ENCODE measurements at regions not wholly inside any gene's neighbourhood (a gene's known extent, or its start where the extent isn't known, plus 50 kb on each side); places are given as distances from the start of the nearest gene placed in this dataset.

GRCh38 chr13:89755729-89756492 lies 1591.6 kb upstream of the MIR17HG start:
- no peak for DNase-seq

DNA sequence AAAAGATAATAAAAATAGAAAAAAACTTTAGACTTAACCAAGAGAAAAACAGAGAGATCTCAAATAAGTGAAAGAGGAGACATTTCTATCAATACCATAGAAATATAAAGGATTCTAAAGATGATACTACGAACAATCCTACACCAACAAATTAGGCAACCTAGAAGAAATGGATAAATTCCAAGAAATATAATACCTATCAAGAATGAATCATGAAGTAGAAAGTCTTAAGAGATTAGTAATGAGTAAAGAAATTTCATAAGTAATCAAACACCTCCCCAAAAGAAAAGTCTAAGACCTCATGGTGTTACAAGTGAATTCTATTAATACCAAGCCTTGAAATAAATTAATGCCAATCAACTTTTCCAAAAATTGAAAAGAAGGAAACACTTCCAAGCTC lies 1584.5 kb upstream of the MIR17HG start:
- DNase-seq = no peak

GRCh38 chr13:89783221-89783755 lies 1564.2 kb upstream of the MIR17HG start:
- DNase-seq = no peak

GRCh38 chr13:89784161-89784809 lies 1563.2 kb upstream of the MIR17HG start:
- DNase-seq = no peak

DNA sequence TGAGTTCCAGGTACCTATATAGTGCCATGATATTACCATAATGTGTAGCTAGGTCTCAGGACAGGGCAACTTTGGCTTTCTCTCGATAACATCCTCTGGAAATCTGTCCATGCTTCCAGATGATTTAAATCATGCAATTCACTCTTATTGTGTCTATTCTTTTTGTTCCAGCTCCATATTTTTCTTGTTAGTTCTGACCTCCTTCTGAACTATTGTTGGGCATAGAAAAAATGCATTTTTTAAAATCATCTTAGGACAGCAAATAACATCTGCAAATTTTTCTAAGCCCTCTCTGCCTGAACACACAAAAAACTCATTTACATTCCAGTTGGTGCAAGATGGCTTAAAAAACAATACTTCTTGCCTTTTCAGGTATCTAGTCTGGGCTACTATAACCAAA lies 1561.0 kb upstream of the MIR17HG start:
- DNase-seq = no peak

DNA sequence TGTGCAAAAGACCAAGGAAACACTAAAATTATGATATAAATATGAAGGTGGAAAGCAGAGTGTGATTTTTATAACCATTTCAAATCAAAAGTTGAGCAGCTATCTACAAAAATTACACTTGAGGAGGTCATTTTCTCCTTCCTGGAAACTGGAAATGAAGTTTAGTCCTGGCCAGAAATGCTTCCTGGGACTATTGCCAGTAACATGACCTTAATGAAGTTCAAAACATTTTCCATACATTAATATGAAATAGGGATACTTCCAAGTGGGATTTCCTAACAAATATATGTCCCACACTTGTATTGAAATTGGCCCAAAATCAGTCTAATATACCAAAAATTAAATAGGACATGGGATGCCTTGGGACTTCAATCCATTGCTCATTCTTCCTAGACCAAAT lies 1556.8 kb upstream of the MIR17HG start:
- DNase-seq = no peak

GRCh38 chr13:89791971-89792630 lies 1555.4 kb upstream of the MIR17HG start:
- DNase-seq = no peak

DNA sequence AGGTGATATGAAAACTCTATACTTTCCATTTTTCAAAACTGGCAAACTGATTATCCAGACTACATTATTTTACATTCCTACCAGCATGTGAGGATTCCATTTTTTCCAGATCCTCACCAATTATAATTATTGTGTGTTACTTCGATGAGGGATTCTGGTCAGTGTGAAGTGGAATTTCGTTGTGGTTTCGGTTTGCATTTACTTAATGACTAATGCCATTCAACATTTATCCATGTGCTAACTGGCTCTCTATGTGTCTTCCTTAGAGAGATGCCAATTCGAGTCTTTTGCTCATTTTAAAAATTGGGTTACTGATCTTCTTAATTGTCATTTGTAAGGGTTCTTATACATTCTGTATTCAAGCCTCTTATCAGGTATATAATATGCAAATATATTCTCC lies 1551.3 kb upstream of the MIR17HG start:
- DNase-seq = no peak

- DNase-seq = no peak
Observed at GRCh38 chr13:89803839-89804238, 1543.6 kb upstream of the MIR17HG start.

GRCh38 chr13:89806594-89806993 lies 1540.9 kb upstream of the MIR17HG start:
- DNase-seq = no peak

- DNase-seq = no peak
Observed at GRCh38 chr13:89812856-89813255, 1534.6 kb upstream of the MIR17HG start.

GRCh38 chr13:89816404-89816803 lies 1531.1 kb upstream of the MIR17HG start:
- no peak for DNase-seq

DNA sequence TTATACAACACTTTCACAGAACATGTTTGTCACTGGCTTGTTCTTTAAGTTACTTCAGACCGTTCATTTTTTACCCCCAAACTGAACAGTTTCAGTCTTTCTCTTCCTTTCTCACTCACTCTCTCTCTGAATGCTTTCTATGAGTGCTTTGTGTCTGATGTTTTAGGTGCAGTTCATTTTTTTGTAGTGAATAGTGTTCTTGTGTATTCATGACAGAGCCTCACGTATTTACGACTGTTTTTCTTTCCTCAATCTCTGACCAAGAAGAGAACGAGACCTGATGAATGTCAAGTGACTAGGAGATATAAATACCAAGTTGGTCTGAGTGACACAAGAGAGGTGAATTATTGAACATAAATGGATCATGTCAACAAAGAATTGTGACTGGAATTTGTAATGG lies 1525.0 kb upstream of the MIR17HG start:
- no peak for DNase-seq

DNA sequence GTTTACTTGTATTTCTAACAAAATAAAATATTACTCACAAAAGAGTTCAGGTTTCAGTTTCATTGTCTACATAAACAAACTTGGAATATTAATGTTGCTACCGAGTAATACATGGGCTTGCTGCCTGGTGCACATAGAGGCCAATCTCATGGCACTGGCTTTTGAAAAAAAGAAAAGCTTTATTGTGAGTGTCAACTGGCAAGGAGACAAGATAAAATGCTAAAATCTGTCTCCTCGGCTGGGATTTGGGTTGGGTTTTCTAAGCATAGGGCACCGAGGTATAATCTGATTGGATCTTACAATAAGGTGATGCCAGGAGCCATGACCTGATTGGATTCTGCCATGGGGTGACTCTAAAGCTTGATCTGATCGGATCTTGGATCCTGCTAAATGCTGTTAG lies 1519.9 kb upstream of the MIR17HG start:
- DNase-seq = no peak

- no peak for DNase-seq
Observed at GRCh38 chr13:89828506-89828905, 1519.0 kb upstream of the MIR17HG start.

- DNase-seq = no peak
Observed at GRCh38 chr13:89831157-89831556, 1516.3 kb upstream of the MIR17HG start.

GRCh38 chr13:89832827-89833226 lies 1514.7 kb upstream of the MIR17HG start:
- no peak for DNase-seq

- no peak for DNase-seq
Observed at GRCh38 chr13:89843621-89844020, 1503.9 kb upstream of the MIR17HG start.

GRCh38 chr13:89845874-89846273 lies 1501.6 kb upstream of the MIR17HG start:
- no peak for DNase-seq

DNA sequence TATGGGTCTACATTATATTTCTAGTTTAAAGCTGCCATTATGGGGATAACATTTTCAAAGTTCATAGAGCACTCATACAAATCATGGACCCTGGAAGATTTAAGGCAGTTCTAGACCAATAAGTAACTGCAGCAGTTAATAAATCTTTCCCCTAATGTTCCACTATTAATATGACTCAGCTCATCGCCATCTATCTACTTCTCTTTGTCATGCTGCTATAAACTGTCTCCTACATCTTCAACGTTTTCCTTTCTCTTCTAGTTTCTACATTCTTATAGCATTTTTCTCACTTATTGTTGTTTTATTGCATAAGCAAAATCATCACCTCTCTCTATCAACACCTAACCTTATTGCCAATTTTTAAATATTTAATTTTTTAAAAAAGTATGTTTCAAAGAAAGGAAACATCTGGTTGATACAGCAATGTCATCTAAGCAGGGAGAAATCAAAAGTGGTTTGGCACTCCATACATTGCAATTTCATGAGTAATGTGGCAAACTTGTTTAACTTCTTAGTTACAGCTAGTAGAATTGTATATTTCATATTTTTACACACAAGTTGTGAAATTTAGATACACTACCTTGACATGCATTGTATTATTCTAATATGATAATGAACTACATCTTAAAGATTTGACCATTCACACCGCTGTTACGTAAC lies 1500.4 kb upstream of the MIR17HG start:
- DNase-seq = no peak

GRCh38 chr13:89852570-89852969 lies 1494.9 kb upstream of the MIR17HG start:
- no peak for DNase-seq

DNA sequence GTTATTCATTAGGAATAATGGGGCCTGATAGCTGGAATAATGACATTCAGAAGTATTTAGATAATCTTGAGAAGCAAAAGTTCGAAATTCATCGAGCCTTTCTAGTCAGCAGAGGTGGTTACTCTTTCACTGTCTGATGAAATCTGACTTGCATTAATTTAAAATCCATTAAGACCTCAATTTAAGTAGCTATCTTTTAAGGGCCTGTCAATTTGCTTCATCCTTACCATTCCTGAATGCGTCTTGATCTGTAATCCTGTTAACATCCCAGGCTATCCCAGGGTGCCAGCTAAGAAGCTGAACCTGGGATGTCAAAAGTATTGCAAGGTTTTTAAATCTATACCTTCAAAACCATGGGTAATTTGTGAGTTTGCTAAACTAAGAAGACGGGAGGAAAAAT lies 1491.0 kb upstream of the MIR17HG start:
- DNase-seq = no peak

- DNase-seq = no peak
Observed at GRCh38 chr13:89857502-89857901, 1490.0 kb upstream of the MIR17HG start.

Data from DMS79 (cell line).